GM19324 (cell line): ENCODE measurements at regions not wholly inside any gene's neighbourhood (a gene's known extent, or its start where the extent isn't known, plus 50 kb on each side); places are given as distances from the start of the nearest gene placed in this dataset.

ENCODE experiments used
- ATAC-seq: cut with Tn5 transposase; IDR thresholded peaks from one replicate; pipeline ENCODE4 v1.9.1; 2021; ENCODE audit warnings: mild to moderate bottlenecking, moderate library complexity; ENCODE audit not compliant: unreplicated experiment, low FRiP score

DNA sequence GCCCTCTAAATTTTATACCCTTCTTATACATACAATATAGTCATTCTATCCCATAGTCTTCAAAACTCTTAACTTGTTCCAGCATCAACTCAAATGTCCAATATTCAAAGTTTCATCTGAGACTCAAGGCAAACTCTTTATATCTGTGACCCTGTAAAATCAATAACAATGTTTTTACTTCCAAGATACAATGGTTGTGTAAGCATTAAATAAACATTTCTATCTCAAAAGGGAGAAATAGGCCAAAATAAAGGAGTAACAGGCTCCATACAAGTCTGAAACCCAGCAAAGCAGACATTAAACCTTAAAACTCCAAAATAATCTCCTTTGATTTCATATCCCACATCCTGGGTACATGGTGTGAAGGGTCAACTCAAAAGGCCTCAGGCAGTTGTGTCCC is 1299.1 kb downstream of the MRPL39 start:
- no peak for ATAC-seq

GRCh38 chr21:24302400-24302799 is 1304.9 kb downstream of the MRPL39 start:
- no peak for ATAC-seq

DNA sequence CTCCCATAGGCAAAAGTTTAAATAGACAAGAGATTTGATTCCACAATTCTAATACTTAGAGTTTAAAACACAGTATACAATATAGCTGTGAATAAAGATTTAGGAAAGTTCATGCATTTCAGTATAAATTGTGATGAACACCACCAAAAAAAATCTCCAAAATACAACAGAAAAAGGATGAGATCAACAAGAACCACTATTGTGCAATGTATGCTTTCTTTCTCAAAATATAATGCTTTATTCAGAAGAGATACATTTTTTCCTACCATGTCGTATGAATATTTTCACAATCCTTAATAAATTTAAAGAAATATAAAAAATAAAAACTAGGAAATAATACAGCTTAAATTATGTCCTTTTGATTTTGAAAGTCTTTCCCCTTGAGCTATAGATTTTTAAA is 1309.2 kb downstream of the MRPL39 start:
- ATAC-seq, result no peak

DNA sequence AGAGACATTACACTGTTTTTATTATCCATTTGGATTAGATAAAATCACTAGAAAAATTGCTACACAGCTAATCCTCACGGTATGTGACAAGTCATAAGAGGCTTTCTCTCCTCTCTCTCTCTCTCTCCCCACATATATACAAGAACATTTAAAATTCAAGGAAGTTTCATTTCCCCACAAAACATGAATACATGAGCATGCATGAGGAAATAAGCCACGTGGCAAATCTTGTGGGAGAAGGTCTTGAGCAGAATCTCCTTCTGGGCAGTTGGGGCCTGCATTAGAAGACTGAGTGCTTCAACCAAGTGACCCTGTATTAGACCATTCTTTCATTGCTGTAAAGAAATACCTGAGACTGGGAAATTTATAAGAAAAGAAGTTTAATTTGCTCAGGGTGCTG is 1313.1 kb downstream of the MRPL39 start:
- ATAC-seq, result no peak

- ATAC-seq, result no peak
These were observed 1317.0 kb downstream of the MRPL39 start for GRCh38 chr21:24290151-24290833.

- no peak for ATAC-seq
These were observed 1317.7 kb downstream of the MRPL39 start for GRCh38 chr21:24289539-24289938.

GRCh38 chr21:24280596-24280995 is 1326.7 kb downstream of the MRPL39 start:
- no peak for ATAC-seq

- no peak for ATAC-seq
These were observed 1328.6 kb downstream of the MRPL39 start for GRCh38 chr21:24278711-24279110.

DNA sequence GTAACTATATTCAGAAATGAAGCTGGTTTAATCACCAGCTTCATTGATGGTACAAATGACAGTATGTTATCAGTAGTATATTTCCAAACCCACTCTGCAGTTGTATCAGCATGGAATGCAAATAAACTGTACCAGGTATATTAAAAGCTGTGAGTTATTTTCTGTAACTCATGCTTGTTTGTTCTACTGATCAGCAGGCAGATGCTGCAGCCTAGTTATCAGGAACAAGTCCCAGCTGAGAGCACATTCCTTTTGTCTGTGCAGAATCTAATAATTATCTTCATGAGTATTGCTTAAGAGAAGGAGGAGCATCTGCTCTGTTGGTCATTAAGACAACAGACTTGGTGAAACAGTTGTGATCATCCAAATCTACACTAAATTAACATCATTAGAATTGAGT is 1331.1 kb downstream of the MRPL39 start:
- no peak for ATAC-seq

DNA sequence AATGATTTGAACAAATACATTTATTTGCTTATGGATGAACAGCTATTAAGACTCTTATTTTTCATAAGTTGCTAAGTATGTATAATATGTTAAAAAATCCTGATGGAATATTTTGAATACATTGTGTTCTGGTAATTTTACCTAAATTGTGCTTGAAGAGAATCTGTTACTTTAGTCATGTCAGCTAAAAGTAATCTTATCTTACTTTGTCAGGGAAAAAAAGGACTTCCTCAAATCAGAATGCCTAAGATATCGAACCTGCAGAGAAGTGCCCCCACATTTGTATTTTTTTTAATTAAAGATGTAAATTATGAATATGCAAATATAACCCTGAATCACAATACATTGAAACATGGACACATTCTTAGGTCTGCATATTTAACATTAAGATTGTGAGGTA is 1331.7 kb downstream of the MRPL39 start:
- no peak for ATAC-seq

DNA sequence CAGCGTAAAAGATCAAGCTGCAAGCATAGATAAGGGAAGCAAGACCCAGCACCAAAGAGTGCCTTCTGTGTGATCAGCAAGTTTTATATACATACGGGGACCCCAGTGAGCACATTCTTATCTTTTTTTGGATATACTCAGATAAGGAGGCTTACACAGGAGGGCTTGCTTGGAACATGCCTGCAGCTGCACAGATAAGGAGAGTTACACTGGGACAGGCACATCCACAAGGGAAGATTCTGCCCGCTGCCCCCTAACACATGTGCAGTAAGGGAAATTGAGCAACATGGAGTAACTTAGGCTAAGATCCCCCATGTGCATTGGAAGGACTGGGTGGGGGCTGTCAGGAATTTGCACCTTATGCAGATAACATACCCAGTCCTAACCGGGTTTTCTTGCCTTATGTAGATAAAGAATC is 1334.8 kb downstream of the MRPL39 start:
- no peak for ATAC-seq

- no peak for ATAC-seq
These were observed 1341.3 kb downstream of the MRPL39 start for GRCh38 chr21:24265987-24266386.

DNA sequence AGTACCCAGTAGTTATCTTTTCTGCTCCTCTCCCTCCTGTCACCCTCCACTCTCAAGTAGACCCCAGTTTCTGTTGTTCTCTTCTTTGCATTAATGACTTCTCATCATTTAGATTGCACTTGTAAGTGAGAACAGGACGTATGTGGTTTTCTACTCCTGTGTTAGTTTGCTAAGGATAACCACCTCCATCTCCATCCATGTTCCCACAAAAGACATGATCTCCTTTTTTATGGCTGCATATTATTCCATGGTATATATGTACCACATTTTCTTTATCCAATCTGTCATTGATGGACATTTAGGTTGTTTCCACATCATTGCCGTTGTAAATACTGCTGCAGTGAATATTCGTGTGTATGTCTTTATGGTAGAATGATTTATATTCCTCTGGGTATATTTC is 1346.5 kb downstream of the MRPL39 start:
- ATAC-seq, result no peak

DNA sequence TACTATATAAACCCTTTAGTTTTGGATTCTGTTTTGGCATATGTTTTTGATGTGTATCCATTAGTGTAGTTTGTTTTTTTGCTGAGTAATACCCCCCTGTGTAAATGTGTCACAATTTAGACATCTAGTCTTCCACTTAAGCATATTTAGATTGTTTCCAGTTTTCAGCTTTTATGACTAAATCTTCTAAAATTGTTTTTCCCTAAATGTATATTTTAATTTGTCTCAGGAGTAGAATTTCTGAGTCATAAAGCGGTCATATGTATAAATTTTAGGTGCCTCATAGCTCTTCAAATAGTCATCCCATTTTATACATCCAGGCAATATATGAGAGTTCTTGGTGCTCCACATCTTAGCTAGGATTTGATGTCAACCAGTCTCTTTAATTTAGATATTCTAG is 1348.0 kb downstream of the MRPL39 start:
- ATAC-seq, result no peak

- ATAC-seq, result no peak
These were observed 1351.7 kb downstream of the MRPL39 start for GRCh38 chr21:24255591-24255990.

- ATAC-seq, result no peak
These were observed 1381.8 kb downstream of the MRPL39 start for GRCh38 chr21:24225431-24225830.

- ATAC-seq, result no peak
These were observed 1382.9 kb downstream of the MRPL39 start for GRCh38 chr21:24224422-24224821.

DNA sequence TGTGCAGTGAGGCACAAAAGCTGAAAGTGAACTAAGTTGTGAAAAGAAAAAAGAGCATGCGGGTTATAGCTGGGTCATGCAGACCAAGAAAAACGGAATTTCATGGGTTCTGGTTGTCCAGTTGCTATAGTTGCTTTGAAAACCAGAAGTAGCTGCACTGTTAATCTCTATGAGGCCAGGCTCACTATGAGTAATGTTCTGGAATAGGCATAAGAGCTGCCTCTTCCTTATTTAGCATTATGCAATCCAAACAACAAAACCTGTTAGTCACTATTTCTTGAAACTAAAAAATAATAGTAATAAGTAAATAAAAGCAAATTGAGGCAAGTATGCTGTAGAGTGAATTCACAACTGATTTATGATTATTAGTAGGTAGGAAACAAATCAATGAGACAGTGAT is 1383.7 kb downstream of the MRPL39 start:
- no peak for ATAC-seq

DNA sequence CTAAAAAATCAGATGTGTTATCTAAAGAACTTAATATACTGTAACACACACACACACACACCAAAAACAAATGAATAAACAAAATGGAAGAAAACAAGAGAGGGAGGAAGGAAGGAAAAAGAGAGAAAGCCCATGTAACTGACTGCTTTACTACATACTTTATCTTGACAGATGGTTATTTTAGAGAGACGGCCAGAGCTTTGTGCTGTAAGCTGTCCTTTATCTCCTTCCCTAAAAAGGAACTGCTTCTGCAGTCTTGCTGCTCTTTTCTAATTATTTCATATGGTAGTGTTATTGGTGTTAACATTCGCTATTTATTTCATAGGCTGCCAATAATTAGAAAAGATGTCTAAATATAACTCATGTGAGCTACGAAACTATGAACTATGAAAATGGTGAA is 1384.6 kb downstream of the MRPL39 start:
- no peak for ATAC-seq

- no peak for ATAC-seq
These were observed 1386.8 kb downstream of the MRPL39 start for GRCh38 chr21:24220446-24220845.

- ATAC-seq, result no peak
These were observed 1390.1 kb downstream of the MRPL39 start for GRCh38 chr21:24217151-24217550.

DNA sequence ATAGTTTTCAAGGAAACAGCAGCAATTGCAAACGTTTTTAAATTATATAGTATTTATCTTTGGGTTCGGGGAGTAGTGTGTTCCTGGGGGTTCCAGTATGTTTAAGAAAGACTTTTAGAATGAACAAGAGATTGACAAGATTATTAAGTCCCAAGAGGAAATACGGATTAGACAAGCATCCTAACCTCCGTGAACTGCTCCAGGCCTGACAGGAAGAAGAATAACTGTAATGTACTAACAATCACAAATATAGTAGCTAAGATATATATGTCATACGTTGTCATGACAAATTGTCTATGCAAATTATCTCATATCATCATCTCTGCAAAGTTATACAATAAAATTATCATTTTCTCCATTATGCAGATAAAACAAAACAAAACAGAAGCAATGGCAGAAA is 1397.2 kb downstream of the MRPL39 start:
- no peak for ATAC-seq
